Fibroblast of peridontal ligament (primary cell): ENCODE measurements at regions not wholly inside any gene's neighbourhood (a gene's known extent, or its start where the extent isn't known, plus 50 kb on each side); places are given as distances from the start of the nearest gene placed in this dataset.
"Not testable (repeated sequence)": the region's sequence is repeated elsewhere in the genome, so short reads cannot be mapped to it uniquely, and the experiment has no call there.

Experiments used
- DNase-seq: peaks from one replicate; pipeline ENCODE4 v3.0.0-alpha.2; 2010; ENCODE audit errors: extremely low read depth

GRCh38 chr6:44037276-44037675, 90.0 kb downstream of the MRPL14 start:
- not testable (repeated sequence) for DNase-seq

DNA sequence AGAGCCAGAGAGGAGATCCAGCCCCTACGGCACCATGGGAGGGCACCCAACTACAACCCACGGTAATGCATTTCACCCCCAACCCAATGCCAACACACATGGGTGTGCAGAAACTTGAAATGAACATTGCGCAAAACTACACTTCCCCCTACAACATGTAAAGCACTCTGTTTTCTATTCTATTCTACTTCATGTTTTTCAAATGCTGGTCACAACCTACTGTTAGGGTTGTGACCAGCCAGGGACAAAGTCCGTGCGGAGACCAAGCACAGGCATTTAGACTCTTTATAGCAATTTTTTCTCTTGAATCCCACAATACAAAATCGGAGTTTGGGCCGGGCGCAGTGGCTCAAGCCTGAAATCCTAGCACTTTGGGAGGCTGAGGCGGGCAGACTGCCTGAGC, 90.6 kb downstream of the MRPL14 start:
- DNase-seq = no peak

GRCh38 chr6:44036196-44036595, 91.1 kb downstream of the MRPL14 start:
- DNase-seq = no peak

DNA sequence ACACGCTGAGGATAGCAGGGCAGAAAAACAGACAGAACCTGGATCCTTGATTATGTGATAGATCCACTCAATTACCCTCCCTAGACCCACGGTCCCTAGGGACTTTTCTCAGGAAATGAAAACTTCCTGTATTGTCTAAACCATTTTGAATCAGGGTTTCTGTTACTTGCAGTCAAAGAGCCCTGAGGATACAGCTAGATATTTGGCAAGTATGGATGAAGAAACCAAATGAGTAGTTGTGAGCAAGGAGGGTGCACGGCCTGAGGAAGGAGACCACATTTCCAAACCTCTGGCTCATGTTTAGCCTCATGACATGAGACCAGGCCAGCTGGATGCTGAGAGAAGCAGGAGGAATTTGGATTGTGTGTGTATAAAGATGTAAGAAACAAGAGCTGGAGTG, 91.6 kb downstream of the MRPL14 start:
- peak; percentile 81 for DNase-seq

GRCh38 chr6:44034931-44035345, 92.3 kb downstream of the MRPL14 start:
- no peak for DNase-seq

GRCh38 chr6:44034391-44034861, 92.8 kb downstream of the MRPL14 start:
- no peak for DNase-seq

- DNase-seq = no peak
These were observed 96.3 kb downstream of the MRPL14 start for GRCh38 chr6:44030812-44031454.

DNA sequence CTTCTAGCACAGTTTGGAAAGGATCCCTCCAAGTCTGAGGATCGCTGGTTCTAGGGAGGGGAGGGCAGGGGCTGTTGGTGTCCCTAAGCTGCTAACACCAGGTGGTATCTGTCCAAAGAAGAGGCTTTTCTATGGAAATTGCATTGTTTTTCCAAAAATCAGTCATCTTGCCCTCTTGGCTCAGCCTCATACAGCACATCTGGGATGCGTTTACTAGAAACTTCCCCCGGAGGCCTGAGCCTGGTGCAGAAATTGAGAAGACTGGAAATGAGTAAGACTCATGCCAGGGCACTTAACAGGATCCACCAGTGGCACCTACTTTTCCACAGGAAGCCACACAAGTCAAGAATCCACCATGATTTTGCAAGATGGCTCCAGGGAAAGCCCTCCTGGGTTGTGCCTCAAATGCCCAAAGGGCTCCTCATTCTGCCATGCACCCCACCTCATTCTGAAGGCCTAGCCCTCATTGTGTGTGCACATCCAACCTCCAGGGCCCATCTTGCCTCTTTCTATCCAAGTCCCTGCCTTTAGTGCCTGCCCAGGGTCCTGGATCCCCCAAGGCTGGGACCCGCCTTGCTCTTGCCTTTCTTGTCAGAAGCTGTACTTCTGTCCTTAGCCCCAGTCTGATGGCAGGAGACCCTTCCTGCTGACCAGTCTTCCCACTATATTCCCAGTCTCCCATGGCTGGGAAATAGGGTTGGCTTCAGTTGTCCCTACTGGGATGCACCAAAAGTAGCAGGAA, 97.6 kb downstream of the MRPL14 start:
- DNase-seq = peak; percentile 90

- DNase-seq = peak; percentile 66
These were observed 98.4 kb downstream of the MRPL14 start for GRCh38 chr6:44028789-44029310.

GRCh38 chr6:44025226-44025625, 102.0 kb downstream of the MRPL14 start:
- DNase-seq = no peak

DNA sequence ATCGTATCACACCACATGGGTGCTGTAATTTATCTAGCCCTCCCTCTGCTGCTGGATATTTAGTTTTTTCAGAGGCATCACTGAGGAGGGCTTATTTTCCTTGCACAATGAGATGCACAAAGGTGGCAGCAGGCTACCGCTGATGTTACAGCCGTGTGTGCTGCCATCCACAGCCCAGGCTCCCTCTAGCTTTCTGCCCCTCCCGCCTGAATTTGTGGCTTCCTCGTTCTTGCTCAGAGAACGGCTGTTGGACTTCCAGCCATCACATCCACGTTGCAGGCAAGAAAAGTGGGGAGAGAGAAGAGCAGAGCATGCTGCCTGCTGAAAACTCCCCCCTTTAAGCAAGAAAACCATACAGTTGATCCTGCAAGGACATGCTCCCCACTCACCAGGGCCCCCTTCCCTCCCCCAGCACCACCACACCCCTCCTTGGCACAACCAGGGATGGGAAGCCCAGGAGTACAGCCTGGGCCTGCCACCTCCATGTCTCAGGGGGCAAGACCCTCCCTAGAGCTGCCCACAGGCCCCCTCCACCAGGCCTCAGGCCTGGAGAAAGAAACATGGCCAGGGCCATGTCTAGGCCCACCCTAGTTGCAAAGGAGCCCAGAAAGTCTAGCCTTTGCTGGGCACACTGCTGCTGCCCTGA, 102.6 kb downstream of the MRPL14 start:
- DNase-seq = peak; percentile 47

GRCh38 chr6:44023586-44024454, 103.4 kb downstream of the MRPL14 start:
- no peak for DNase-seq

- DNase-seq = no peak
These were observed 104.4 kb downstream of the MRPL14 start for GRCh38 chr6:44022671-44023352.

- peak; percentile 26 for DNase-seq
These were observed 105.0 kb downstream of the MRPL14 start for GRCh38 chr6:44022296-44022661.

DNA sequence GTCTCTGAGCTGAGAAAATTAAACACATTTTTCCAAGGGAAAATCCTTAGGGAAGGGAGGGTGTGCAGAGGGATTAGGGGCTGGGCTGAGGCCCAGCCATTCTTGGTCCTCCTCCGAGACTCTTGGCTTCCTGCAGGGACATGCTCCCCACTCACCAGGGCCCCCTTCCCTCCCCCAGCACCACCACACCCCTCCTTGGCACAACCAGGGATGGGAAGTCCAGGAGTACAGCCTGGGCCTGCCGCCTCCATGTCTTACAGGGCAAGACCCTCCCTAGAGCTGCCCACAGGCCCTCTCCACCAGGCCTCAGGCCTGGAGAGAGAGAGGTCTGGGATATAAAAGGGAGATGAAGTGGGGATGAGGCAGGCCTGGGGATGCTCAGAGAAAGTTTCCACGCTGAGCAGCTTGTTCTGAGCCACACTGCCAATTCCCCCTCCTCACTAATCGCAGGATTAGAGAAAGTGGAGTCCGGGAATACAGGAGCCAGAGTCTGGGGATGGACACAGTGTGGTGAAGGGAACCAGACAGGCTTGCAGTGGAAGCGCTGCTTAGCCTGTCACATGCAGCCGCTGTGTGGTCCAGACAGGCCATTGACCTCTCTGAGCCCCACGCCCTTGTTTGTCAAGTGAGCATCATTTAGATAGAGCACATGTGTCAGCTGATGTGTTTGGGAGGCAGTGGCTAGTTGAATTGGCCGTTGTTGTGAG, 105.5 kb downstream of the MRPL14 start:
- no peak for DNase-seq

- DNase-seq = no peak
These were observed 106.4 kb downstream of the MRPL14 start for GRCh38 chr6:44020664-44021425.

DNA sequence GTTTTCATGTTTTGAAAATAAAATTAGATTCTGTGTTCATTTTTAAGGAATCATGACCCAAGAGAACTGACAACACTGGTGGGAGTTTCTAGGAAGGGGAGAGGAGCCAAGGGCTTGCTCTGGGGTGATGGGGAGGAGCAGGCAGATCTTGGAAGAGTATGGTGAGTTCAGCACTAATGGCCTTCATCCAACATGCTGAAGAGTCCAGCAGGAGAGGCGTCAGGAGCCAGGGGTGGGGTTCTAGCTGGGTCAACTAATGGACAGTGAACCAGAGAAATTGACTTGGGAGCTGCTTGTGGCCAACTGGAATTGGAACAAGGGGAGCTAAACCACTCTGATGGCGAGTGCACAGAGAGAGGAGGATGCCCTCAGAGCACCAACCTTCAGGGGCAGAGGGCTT, 107.1 kb downstream of the MRPL14 start:
- DNase-seq = peak; percentile 50

GRCh38 chr6:44017307-44017706, 109.9 kb downstream of the MRPL14 start:
- not testable (repeated sequence) for DNase-seq

DNA sequence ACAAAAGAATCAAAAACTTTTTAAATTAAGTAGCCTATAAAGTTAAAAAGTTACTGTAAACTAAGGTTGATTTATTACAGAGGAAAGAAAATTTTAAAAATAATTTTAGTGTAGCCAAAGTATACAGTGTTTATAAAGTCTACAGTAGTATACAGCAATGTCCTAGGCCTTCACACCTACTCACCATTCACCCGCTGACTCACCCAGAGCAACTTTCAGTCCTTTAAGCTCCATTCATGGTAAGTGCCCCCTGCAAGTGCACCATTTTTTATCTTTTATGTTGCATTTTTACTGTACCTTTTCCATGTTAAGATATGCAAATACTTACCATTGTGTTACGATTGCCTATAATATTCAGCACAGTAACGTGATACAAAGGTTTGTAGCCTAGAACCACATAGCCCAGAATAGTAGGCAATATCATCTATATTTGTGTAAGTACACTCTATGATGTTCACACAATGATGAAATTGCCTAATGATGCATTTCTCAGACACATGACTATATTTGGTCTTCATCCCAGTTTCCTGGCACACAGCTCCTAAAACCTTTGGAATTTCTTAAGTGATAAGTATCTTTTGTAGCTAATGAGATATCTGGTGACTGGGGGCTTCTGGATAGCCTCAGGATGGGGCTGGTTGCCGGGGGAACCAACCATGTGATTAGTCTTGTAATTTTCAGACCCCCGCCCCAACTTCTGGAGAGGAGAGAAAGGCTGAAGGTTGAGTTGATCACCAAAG, 111.0 kb downstream of the MRPL14 start:
- DNase-seq = peak; percentile 79
